ENCODE measurements at regions not wholly inside any gene's neighbourhood (a gene's known extent, or its start where the extent isn't known, plus 50 kb on each side); places are given as distances from the start of the nearest gene placed in this dataset.

GRCh38 chr12:16920451-16920850 is 314.5 kb upstream of the LMO3 start:
- FAIRE-seq (no peak), DNase-seq (ENCODE audit: extremely low read depth in 1 of 4, low spot score in 3 of 4) (no peak), ATAC-seq (no peak)
- no peak overlapping the region for H3K4me3 ChIP-seq
- no peaks in the 10 kb centered on the region for H3K36me3 ChIP-seq (ENCODE audit: control insufficient read depth, insufficient read depth, low read length)
- H3K9ac ChIP-seq (ENCODE audit: insufficient read depth in 1 of 2, low read depth in 2 of 2, low read length in 2 of 2): no peak overlapping the region
- H3K27me3 ChIP-seq (ENCODE audit: control insufficient read depth in 2 of 2, insufficient read depth in 2 of 2, low read length in 2 of 2): no peaks in the 10 kb centered on the region
- 0% methylated on average over 1 of the region's 1 CpG for WGBS (ENCODE audit: insufficient coverage, low coverage, missing lambda C conversion rate)
- H4K20me1 ChIP-seq (replicated peaks; ENCODE audit: control insufficient read depth, insufficient read depth, low read length): no peaks in the 10 kb centered on the region
- no peaks in the 10 kb centered on the region; the same call in 1 of the 2 replicates for H3K9me3 ChIP-seq (replicated peaks; ENCODE audit: control insufficient read depth, insufficient read depth, low read depth, low read length)
- in situ Hi-C loops (cut with MboI) (no loop called here), intact Hi-C loops (cut with micrococcal nuclease) (no loop called here)
- POLR2A ChIA-PET: no interaction called here
- H3K79me2 ChIP-seq (ENCODE audit: control insufficient read depth, insufficient read depth, low read length): no peaks in the 10 kb centered on the region
- TF ChIP-seq SP1 (CRISPR knock-in tag; IDR thresholded peaks at IDR 0.05) (no peak), ZBTB12 (CRISPR knock-in tag; IDR thresholded peaks at IDR 0.05) (no peak), CBX3 (IDR thresholded peaks at IDR 0.05; ENCODE audit: borderline replicate concordance in 1 of 2, low read length in 2 of 2) (no peak), E4F1 (CRISPR knock-in tag; IDR thresholded peaks at IDR 0.05; ENCODE audit: borderline replicate concordance) (no peak)
- H3K27ac ChIP-seq (ENCODE audit: extremely low read depth, low read depth, low read length): no peak overlapping the region
- H3K9me1 ChIP-seq (ENCODE audit: control insufficient read depth, insufficient read depth, low read length): no peaks in the 10 kb centered on the region
- no peak overlapping the region for H2AFZ ChIP-seq (ENCODE audit: low read depth, low read length)
- BruUV-seq (replicated peaks): no TSS peak
- CTCF ChIA-PET (ENCODE audit: low intra/inter-chr PET ratio): no interaction called here
- H3K4me2 ChIP-seq (ENCODE audit: insufficient read depth, low read length): no peak overlapping the region
- H3K4me1 ChIP-seq (replicated peaks in 1 of 2; ENCODE audit: control insufficient read depth in 2 of 2, insufficient read depth in 2 of 2, low read length in 2 of 2): no peaks in the 10 kb centered on the region

Data from K562 (cell line).